Hematopoietic multipotent progenitor cell treated with erythropoietin and hydrocortisone succinate and interleukin-3 and kit ligand, for 8 days (in vitro differentiated cells): ENCODE measurements at regions not wholly inside any gene's neighbourhood (a gene's known extent, or its start where the extent isn't known, plus 50 kb on each side); places are given as distances from the start of the nearest gene placed in this dataset.
"Not testable (repeated sequence)": the region's sequence is repeated elsewhere in the genome, so short reads cannot be mapped to it uniquely, and the experiment has no call there.

ENCODE experiments used
- DNase-seq: peaks from one replicate; pipeline ENCODE4 v3.0.0-alpha.2; 2015

- peak; percentile 98 for DNase-seq
Observed at GRCh38 chr11:86145439-86146156, 76.7 kb upstream of the PICALM start.

DNA sequence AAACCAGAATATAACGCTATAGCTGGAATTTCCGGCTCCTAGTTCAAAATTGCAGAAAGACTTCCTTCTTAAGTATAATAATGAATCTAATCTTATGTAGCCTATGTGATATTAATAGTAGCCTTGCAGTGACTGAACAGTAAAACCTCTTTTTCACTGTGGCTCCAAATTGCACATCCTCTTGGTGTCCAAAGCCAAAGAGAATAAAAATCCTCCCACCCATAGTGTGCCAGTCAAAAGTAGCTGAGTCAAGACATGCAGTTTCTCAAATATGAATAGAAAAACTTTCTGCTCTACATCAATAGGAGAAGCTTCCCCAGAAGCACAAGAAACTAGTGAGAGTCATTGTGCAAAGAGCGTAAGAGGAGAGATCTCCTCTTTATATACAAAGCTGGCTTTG is 76.0 kb upstream of the PICALM start:
- no peak for DNase-seq

GRCh38 chr11:86144087-86144486 is 75.2 kb upstream of the PICALM start:
- not testable (repeated sequence) for DNase-seq

DNA sequence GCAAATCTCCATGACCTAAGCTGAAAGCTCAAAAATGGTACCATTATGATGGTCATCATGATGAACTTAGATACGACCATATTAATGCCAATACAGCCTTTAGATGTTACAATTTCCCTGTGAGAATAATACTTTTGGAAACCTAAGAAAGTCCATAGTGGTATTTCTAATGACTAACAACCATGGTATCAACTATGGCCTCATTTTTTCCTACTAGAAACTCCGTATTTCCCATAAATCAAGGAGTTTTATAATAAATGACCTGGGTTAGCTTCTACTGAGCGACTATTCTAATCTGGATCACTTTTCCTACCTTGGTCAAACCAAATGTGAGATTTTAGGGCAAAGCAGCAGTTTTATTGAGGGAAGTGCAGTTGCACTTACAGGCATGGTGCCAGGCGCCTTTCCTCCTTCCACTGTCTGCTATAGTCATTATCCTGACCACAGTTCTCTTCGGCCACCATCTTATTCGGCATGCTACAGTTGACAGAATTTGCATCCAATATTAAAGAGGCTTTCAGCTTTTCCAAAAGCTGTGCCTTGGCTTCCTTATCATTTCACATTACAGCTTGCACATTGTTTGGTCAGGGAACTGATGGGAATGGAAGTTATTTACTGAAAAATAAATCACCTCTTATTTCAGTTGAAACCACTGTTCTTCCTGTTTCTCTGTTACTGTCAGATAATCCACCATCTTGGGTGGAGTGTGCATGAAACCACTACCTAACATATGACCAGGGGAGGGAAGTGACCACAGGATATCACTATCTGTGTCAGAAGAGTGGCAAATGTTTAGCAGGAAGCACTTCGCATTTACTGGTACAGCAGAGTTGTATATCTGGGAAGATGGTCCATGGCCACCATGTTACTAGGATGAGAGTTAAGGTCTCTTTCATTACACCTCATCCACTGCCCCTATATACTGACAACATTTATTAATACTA is 74.5 kb upstream of the PICALM start:
- DNase-seq = peak; percentile 98

GRCh38 chr11:86142170-86142569 is 73.3 kb upstream of the PICALM start:
- no peak for DNase-seq

DNA sequence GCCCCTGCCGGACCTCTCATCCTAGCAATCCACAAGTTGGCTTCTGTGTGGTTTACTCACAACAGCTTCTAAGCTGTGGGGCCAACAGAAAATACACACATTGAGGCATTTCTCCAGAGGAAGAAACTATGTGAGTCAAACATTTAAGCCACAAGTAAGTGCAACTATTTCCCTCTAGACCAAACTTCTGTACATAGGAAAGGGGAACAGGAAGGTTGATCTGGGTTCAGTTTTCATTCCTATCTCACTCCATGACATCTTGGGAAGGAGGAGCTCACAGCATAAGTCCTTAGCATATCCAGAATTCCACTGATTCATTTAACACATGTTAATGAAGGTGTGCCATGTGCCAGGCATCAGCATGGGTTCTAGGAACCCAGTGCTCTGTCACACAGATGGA is 72.8 kb upstream of the PICALM start:
- DNase-seq = no peak

- DNase-seq = peak; percentile 59
Observed at GRCh38 chr11:86140334-86140990, 71.6 kb upstream of the PICALM start.

- no peak for DNase-seq
Observed at GRCh38 chr11:86138958-86139357, 70.1 kb upstream of the PICALM start.

- DNase-seq = no peak
Observed at GRCh38 chr11:86136538-86136937, 67.7 kb upstream of the PICALM start.

DNA sequence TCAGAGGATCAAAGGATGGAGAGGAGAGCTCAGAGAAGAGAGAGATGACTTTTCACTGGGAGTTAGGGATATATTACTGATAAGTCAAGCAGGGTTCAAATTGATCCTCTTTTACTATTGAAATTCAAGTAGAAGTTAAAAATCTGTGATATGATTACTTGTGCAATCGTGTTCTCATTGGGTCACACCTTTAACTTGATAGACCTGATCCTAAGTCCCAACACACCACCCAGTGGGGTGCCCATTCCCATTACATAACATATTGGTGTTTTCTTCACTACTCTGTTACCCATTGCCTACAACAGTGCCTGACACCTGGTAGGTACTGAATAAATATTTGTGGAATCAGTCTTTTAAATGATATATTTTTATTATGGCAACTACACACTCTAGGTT is 66.4 kb upstream of the PICALM start:
- DNase-seq = no peak

GRCh38 chr11:86134580-86135318 is 65.9 kb upstream of the PICALM start:
- peak; percentile 97 for DNase-seq

GRCh38 chr11:86132667-86133249 is 63.9 kb upstream of the PICALM start:
- DNase-seq = no peak

DNA sequence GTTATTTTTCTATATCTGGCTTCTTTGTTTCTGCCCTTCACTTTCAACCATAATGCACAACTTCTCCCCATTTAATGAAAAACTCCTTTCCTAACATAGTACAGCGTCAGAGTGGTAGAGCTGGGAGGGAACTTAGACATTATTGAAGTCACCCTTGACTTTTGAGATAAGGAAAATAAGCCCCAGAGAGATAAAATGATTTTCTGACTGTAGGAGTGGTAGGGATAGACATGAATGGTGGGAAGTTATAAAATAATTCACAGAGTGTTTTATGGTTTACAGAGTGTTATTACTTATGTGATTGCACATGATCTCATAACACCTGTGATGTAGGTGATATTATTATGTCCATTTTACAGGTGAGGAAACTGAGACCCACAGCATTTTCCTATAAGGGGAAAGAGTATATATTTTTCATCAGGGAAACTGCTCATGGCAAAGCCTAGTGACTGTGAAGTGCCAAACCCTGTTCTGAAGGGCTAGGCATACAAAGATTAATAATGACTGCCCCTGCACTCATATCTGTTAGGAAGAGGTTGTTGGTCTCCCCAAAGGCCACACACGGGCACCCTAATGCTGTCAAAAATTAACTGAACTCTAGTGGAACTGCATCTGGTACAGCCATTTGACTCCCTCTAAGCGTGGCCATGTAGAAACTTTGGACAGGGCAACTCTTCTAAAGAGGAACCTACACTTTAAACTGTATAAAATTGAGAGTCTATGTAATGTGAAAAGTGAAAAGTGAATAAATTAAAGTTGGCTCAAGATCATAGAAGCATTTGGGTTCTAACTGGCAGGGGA is 61.1 kb upstream of the PICALM start:
- peak; percentile 78 for DNase-seq

DNA sequence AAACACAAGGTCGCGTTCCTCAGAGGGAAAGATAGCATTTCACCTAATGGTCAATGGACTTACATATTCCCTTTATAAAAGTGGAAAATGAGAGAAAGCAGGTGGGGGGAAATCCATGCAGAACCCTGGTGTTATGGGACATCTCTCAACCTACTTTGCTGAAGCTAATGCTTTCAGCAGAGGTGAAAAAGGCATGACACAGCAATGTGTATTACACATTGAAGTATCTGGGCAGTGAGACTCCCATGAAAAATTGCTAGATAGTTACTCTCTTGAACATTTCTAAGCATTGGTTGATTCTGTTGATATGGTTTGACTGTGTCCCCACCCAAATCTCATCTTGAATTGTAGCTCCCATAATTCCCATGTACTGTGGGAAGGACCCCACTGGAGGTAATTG is 60.0 kb upstream of the PICALM start:
- DNase-seq = no peak

GRCh38 chr11:86126862-86127261 is 58.0 kb upstream of the PICALM start:
- DNase-seq = no peak

GRCh38 chr11:86124251-86125233 is 55.7 kb upstream of the PICALM start:
- DNase-seq = no peak

DNA sequence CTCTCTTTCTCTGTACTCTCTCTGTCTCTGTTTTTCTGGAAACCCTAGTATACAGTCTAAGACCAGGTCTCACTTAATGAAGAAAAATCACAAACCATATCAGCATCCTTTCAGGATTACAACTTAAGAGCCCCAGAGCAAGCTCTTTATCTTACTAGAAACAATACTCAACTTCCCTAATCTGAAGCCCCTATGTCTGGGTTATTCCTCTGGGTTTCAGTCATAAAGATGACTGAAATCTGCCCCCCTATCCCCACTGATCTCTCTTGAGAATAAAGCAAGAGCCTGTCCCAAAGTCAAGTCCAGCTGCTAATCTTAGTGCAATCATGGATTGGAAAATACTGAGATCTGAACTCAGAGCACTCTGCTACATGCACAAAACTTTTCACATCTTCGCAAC is 53.9 kb upstream of the PICALM start:
- DNase-seq = no peak

DNA sequence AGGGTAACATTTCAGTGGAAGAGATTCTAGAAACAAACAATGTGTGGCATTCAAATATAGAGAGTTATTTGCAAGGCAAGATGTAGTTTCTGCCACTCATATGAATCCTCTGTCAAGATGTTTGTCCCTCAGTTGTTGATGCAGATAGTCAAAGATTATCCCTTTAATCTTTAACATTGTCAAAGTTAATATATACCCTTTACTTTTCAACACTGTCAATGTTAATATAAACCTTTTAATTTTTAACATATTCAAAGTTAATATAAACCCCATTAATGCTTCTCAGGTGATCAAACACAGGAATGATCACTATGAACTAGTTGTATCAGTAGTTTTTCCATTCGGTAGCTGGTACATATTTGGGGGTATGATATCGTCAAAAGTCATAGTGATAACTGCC is 51.9 kb upstream of the PICALM start:
- DNase-seq = no peak

GRCh38 chr11:86119906-86120305 is 51.0 kb upstream of the PICALM start:
- DNase-seq = no peak

GRCh38 chr11:86119077-86119476 is 50.2 kb upstream of the PICALM start:
- DNase-seq = no peak
